ENCODE measurements at regions not wholly inside any gene's neighbourhood (a gene's known extent, or its start where the extent isn't known, plus 50 kb on each side); places are given as distances from the start of the nearest gene placed in this dataset.

DNA sequence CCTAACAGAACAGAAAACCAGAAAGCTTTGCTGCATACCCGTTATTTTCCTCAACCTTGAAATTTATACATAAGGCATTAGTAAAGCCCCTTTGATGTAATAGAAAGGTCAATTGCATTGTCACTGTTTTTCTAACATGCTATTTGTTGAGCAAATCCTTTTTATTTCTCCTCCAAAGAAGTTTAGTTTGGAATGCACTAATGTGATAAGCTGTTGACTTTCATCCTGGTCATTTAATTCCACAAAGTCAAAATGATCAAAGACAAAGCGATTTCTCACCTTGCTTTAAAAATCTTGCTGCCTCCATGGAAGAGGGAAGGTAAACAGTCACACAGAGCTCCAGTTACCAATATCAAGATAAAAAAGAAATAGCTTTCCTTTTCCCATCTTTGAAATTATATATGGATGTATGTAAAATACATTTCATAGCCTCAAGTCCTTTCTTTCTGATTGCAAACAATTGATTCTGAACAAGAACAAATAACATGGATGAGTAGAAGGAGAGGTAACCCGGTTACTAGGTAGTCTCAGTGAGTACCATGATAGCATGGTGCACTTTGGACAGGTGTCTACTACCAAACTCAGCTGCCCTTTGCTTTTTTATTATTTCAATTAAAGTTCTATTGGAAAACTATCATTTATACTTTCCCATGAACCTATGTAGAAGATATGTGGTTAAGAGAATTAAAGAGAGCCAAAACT is 452.7 kb downstream of the STK39 start:
- no peak for DNase-seq (ENCODE audit: low read depth)
- TF ChIP-seq CTCF (conservative IDR thresholded peaks at IDR 0.05; ENCODE audit: low read depth, low read length): no peak
- H3K4me3 ChIP-seq (ENCODE audit: low read length): no peak overlapping the region

GRCh38 chr2:167793725-167794124 is 453.7 kb downstream of the STK39 start:
- DNase-seq (ENCODE audit: low read depth): no peak
- no peak for TF ChIP-seq CTCF (conservative IDR thresholded peaks at IDR 0.05; ENCODE audit: low read depth, low read length)
- H3K4me3 ChIP-seq (ENCODE audit: low read length): no peak overlapping the region

DNA sequence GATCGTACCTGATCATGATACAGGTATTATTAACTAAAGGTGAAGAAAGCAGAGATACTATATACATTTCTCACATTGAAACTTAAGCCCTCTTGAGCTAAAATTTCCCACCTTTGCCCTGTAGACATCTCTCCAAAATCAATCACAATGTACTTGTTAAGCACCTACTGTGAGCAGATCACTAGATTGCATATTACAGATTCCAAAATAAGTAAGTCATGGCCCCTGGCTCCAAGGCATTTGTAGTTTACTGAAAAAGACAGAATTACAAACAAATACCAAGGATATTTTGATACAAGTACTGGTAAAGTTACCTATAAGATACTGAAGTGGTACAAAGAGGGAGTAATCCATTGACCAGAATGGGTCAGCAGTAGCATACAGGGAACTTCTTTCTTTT is 455.3 kb downstream of the STK39 start:
- TF ChIP-seq CTCF (conservative IDR thresholded peaks at IDR 0.05; ENCODE audit: low read depth, low read length): no peak
- no peak for DNase-seq (ENCODE audit: low read depth)
- no peak overlapping the region for H3K4me3 ChIP-seq (ENCODE audit: low read length)

- no peak for DNase-seq (ENCODE audit: low read depth)
- TF ChIP-seq CTCF (conservative IDR thresholded peaks at IDR 0.05; ENCODE audit: low read depth, low read length): no peak
These were observed 456.5 kb downstream of the STK39 start for GRCh38 chr2:167790781-167791450.

GRCh38 chr2:167790189-167790588 is 457.2 kb downstream of the STK39 start:
- H3K4me3 ChIP-seq (ENCODE audit: low read length): no peak overlapping the region
- no peak for DNase-seq (ENCODE audit: low read depth)
- no peak for TF ChIP-seq CTCF (conservative IDR thresholded peaks at IDR 0.05; ENCODE audit: low read depth, low read length)

More at GRCh38 chr2:167790781-167791450, 456.5 kb downstream of the STK39 start:
- H3K4me3 ChIP-seq (ENCODE audit: low read length): no peak overlapping the region

- H3K4me3 ChIP-seq (ENCODE audit: low read length): no peak overlapping the region
- no peak for TF ChIP-seq CTCF (conservative IDR thresholded peaks at IDR 0.05; ENCODE audit: low read depth, low read length)
- no peak for DNase-seq (ENCODE audit: low read depth)
These were observed 459.8 kb downstream of the STK39 start for GRCh38 chr2:167787562-167787961.

GRCh38 chr2:167787021-167787420 is 460.4 kb downstream of the STK39 start:
- TF ChIP-seq CTCF (conservative IDR thresholded peaks at IDR 0.05; ENCODE audit: low read depth, low read length): no peak
- DNase-seq (ENCODE audit: low read depth): no peak
- no peak overlapping the region for H3K4me3 ChIP-seq (ENCODE audit: low read length)
